ENCODE measurements at regions not wholly inside any gene's neighbourhood (a gene's known extent, or its start where the extent isn't known, plus 50 kb on each side); places are given as distances from the start of the nearest gene placed in this dataset.

DNA sequence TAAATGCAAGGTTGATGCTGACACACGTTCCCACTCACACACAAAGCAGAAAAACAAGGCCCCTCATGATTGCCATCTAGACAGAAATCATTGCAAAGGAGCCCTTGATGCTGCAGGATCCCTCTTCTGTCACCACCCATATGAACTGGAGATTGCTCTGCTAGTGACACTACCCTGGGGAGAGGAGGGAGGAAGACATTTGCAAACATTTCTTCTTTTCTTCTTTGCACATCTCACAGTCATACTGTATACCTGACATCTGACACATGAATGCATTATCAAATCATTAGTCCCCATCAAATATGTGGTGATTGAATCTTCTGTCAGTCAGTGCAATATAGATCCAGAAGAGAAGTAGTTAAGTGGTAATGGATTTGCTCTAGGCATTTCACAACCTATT, 208.5 kb upstream of the E2F7 start:
- ATAC-seq (no peak), DNase-seq (no peak)
- intact Hi-C loops (cut with DNase I), result no loop called here

DNA sequence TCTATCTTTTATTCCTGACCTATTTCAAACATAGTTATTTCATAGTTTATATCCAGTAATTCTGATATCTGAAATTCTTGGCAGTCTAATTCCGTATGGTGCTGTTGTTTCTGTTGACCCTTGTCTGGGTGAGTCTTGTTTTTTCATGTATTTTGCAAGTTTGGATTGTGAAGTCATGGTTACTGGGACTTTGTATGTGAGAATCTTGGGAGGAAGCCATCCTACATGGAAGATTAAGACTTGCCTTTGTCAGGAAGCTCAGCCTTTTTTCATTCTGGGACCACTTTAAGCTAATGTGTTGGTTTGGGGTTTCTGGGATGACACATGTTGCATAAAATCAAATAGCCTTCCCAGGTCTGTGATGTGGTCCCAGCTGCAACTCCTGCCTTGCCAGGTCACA, 191.6 kb upstream of the E2F7 start:
- DNase-seq, result no peak
- intact Hi-C loops (cut with DNase I), result no loop called here
- ATAC-seq, result peak; percentile 56 to 71

DNA sequence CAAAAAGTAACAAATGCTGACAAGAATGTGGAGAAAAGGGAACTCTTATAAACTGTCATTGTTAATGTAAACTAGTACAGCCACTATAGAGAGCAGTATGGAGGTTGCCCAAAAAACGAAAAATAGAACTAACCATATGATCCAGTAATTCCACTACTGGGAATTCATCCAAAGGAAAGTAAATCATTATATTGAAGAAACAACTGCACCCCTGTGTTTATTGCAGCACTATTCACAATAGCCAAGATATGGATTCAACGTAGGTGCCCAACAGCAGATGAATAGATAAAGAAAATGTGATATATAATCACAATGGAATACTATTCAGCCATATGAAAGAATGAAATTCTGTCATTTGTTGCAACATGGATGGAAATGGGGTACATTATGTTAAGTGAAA, 188.0 kb upstream of the E2F7 start:
- DNase-seq (no peak), ATAC-seq (no peak)
- intact Hi-C loops (cut with DNase I), result no loop called here

DNA sequence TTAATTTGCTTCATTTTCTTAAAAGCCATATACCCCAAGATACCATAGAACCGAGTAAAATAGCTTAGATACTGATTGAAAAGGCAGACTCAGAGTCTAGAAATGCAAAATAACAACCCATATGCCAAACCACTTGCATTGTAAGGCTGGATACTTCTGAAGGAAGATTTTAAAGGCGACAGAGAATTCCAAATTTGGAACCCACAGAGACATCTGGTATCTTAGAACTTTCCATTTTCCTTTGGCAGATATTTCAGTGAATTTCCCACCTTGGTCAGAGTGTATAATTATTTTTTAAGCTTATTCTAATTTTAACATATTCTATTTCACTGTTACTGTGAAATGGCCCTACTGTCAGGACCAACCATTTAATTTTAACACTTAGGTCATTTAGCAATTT, 186.4 kb upstream of the E2F7 start:
- intact Hi-C loops (cut with DNase I), result no loop called here
- DNase-seq, result no peak
- ATAC-seq, result no peak

DNA sequence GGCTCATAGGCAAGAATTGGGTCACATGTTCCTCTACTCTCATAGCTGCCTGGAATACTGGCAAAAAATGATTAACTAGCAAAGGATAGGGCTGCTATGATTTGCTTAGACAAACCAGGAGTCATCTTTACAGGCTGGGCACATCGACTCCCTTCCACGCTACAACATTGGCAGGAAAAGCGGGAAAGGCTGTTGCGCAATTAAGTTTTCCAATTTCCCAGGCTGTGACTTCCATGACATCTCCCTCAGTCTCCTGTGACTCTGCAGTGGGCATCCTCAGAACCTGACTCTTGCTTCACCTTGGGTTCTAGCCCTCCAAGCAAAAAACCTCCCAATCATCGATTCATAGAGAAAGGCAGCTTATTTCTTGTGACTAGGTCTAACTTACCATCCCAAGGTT, 184.5 kb upstream of the E2F7 start:
- intact Hi-C loops (cut with DNase I), result no loop called here
- ATAC-seq, result no peak
- no peak for DNase-seq

DNA sequence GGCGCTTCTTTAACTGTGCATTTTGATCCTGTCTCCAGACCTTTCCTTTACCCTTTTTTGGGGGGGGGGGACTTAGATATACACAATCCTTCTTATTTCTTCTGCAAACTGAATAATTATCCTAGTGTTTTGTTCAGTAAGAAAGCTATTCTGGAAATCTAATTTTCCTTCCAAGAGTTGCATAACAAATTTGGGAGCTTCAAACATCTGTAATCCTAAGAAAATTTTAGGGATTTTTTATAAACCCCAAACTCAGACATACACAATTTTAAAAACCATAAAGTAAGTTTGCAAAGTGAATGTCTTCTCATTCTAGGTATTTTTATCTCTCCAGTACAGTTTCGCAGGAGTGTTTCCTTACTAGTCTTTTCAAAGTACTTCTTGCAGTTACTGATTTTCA, 182.7 kb upstream of the E2F7 start:
- ATAC-seq, result no peak
- intact Hi-C loops (cut with DNase I), result no loop called here
- DNase-seq, result no peak

DNA sequence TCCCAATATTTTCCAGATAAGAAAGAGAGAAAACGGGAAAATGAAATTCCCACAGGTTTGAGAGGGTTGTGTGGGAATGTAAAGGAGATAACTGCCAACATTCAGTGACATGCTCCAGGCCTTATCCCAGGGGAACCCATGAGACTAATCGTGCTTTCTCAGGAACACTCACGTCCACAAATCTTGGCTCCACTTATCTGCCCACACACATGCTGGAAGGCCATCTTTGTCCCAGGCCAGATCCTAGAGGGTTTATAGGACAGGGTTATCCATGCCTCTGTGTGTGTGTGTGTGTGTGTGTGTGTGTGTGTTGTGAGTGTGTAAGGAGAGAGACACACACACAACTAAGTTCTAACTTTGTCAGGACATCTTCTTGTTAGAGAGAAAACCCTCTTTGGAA, 182.2 kb upstream of the E2F7 start:
- no peak for ATAC-seq
- intact Hi-C loops (cut with DNase I), result no loop called here
- DNase-seq, result no peak

DNA sequence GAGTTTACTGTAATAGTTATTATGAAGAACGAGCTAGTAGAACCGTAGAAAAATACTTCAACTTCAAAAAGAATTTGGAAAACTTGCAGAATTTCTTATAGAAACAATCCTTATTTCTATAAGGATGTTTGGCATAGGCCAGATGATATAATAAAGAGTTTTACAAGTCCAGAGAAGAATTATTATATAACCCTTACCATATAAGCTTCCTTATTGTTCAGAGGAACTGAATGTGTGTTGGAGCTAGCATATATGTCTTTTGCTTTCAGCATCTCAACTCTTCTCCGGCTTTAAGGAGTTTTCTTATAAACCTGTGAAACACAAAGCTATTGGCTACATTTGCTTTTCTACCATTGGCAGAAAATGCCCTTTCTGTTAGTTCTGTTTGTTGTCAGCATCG, 178.0 kb upstream of the E2F7 start:
- ATAC-seq, result no peak
- intact Hi-C loops (cut with DNase I), result no loop called here
- DNase-seq, result no peak

DNA sequence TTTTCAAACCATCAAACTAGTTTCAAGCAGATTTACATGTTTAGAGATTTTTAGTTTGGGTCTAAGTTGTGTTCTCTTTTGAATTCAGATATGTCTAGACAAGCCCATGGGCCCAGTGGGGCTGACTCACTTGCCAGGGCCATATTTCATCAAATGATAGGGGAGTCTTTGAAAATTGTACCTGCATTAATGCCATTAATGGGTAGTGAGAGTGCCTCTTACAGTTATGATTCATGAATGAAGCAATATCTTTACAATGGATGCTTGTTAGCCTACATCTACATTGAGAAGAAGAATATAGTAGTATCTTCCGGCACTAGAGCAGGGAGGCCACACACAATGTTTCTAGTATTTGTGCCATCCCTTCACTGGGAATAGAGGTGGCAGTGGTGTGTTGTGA, 174.2 kb upstream of the E2F7 start:
- DNase-seq (no peak), ATAC-seq (no peak)
- intact Hi-C loops (cut with DNase I), result no loop called here

DNA sequence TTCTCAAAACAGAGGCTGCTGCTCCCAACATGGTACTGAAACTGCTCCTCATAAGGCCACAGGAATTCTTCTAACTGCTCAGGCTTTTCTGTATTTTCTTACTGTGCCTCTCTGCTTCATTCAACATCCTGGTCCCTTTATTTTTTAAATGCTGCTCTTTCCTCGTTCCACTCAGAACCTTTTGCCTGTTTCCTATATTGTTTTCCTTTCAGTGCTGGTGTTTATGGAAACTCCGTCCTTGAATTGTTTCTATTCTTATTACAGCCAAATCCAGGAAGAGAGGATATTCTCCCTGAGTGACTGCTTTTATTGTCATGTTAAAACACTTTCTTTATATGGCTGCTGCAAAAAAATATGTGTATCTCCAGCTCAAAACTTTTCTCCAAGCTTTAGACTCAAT, 173.0 kb upstream of the E2F7 start:
- ATAC-seq, result no peak
- intact Hi-C loops (cut with DNase I), result no loop called here
- DNase-seq, result no peak

DNA sequence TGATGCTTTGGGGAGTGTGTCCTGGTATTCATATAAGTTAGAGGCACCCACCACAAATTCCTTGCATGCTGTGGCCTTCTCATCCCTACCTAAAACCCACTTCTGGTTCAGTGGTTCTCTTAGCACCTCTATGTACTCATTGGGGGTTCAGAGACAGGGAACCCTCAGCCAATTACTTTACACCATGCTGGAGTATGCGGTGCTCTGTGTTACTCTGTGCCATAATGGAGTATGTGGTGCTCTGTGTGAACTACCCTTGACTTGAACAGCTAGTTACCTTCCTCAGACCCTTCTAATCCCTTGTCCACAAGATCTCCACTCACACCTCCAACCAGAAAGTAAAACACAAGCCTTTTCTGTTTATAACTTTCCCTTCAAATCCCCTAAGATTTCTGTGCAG, 172.5 kb upstream of the E2F7 start:
- DNase-seq, result no peak
- no peak for ATAC-seq
- intact Hi-C loops (cut with DNase I), result no loop called here

DNA sequence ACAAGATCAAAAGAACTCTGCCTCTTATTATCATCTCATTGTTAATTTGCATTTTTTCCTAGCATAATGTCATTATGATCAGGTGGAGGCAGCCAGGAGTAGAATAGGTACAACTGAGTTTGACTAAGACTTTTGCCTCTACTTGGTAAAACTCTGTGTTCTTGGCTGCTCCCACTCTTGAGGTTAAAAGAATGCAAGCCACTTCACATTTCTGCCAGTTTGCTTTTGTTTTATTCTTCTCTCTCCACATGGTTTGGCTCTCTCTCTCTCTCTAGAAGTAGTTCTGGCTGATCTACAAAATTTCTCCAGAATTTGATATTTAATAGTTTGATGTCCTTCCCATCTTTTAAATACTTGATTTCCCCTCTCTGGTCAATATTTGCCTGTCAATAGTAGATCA, 170.7 kb upstream of the E2F7 start:
- DNase-seq, result no peak
- intact Hi-C loops (cut with DNase I), result no loop called here
- no peak for ATAC-seq

DNA sequence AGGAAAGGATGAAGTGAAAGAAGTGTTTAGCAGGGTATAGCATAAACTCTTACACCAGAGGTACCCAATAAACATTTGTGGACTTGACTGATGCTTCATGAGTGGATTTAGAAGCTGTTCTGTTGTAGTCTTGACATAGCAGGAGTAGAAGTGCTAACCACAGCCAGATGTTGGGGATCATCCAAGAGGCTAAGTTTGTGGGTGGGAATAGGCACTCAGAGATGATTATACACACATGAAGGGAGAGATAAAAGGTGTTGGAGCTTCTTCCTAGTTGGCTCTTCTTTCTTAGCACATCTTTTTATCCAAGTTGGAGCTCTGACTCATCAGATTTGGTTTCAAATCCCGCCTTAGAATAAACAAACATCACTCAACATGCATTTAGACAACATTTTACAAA, 166.7 kb upstream of the E2F7 start:
- ATAC-seq (peak; percentile 23 to 87), DNase-seq (no peak)
- intact Hi-C loops (cut with DNase I), result no loop called here

DNA sequence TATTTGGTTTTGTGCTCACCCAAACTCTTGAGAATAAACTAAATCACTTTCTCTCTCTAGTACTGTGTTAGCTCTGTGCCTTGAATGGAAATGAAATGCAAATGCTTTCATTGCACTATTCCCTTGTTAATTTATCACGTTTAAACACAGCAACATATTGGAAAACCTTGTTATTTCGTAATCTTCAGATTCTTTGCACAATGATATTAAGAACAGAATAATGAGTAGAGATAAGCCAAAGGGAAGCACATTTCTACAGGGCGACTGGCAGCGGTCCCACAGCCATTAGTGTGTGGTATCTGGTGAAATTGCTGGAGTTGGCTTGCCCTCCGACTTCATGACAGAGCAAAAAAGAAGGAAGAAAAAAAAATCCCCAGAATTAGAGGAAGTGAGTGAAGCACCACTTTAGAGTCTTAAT, 166.1 kb upstream of the E2F7 start:
- DNase-seq, result peak; percentile 86
- peak; percentile 90 to 92 for ATAC-seq
- intact Hi-C loops (cut with DNase I), result no loop called here

DNA sequence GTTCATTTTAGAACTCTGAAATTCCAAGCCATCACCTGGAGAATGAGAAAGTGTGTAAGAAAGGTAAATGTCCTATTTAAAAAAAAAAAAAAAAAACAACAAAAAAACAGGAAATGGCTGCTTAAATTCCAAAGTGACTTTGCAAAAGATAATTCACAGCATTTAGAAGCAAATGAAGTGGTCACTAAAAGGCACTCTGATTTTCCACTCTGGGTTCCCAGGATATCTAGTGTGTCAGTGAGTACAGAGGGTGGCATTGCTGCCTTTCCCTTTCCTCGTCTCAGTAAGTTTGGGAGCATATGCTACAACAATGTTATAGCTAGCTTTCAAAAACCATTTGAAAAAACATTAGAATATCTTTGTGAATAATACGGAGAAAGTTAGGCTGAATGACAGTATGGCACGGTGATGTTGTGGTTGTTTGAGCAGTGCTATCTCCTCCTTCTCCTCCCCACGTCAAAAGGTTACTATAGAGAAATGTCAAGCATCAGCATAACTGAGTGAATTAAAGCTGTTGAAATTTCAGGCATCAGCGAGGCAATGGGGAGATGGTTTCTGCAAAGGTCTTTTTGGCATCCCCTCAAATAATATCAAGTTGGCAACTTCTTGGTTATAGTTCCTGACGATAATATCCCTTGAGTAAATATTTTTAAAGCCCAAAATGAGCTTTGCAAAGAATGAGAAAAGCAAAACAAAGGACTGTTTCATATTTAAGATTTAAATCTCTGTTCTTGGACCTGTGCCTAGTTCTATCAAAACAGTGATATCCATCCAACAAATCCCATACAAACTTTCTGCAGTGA, 164.5 kb upstream of the E2F7 start:
- no peak for DNase-seq
- intact Hi-C loops (cut with DNase I), result no loop called here
- peak in 1 of 2 donors; percentile 64 for ATAC-seq

DNA sequence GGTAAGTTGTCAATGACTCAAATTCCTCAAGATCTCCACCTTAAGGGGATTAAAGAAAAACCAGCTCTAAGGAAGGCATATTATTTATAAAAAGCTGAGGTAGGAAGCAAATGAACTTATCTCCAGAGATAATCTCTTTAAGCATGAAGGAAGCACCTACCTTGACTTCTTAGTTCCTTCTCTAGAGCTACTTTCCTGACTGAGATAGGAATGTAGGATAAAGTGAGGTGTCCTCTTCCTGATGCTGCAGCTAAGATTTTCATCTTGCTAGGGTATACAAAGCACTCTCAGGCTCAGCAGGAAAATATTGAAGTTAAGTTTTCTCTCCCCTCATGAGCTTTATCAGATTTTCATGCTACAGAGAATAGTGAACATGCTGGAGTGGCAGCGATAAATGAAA, 163.0 kb upstream of the E2F7 start:
- ATAC-seq (no peak), DNase-seq (no peak)
- intact Hi-C loops (cut with DNase I), result no loop called here

DNA sequence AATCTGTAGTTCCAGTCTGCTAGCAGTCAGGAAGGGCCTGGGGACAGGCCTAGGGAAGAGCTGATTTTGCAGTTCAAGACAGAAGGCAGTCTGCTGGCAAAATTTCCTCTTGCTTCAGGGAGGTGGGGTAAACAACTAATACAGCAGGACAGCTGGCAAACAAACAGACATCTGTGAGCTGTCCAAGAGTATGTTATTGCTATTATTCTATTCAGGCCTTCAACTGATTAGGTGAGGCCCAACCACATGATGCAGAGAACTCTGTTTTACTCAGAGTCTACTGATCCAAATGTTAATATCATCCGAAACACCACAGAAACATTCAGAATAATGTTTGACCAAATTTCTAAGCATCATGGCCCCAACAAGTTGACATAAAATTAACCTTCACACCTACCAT, 161.0 kb upstream of the E2F7 start:
- intact Hi-C loops (cut with DNase I), result no loop called here
- ATAC-seq (no peak), DNase-seq (no peak)

DNA sequence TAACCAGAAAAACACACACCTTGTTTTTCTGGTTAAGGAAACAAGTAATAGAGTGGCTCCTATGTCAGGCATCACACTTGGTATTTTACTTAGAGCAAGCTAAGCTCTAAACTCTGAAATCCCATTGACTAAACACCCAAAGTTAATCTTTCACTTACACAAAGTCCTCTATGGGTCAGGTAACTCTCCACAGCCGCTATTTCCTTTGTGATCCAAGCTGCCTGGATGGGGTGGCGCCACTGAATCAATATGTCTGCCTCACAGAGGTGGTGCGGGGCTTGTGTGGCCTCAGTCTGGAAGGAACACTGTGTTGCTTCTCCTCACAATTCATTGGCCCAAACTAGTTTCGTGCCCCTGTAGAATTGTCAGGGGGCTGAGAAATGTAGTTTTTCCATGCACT, 160.0 kb upstream of the E2F7 start:
- intact Hi-C loops (cut with DNase I), result no loop called here
- DNase-seq (no peak), ATAC-seq (no peak)

DNA sequence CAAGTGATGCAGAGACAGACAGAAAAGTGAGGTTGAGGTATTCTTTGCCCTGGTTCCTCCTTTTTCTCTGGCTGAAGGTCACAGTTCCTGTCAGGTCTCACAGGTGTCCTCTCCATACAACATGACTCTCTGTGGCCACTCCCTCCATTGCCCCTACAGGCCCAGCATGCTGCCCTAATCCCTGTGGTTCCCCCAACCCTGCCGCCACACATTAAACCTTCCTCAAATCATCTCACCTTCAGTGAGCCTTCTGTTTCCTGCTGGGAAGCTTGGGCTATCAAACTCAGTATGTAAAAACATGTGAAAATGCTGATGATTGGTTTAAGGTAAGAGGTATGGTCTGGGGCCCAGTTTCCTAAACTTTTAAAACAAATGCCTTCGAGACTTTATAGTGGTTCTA, 159.0 kb upstream of the E2F7 start:
- ATAC-seq, result no peak
- intact Hi-C loops (cut with DNase I), result no loop called here
- no peak for DNase-seq

DNA sequence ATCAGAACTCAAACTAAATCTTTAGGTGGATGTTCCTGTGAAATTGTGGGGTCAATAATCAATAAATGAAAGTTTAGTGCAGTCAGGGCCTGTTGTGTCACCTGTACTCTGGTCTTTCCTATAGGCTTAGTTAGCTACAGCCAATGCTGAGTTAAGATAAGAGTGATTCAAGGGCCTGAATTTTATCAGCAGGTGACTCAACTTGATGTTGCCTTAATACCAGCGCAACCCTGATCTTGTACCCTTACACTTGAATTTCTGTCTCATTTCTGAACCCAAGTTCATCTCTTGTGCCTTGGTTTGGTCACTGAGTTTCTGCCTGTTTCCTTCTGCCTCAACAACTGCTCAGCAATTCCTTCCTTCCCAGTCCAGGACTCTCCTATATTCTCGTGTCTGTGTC, 157.0 kb upstream of the E2F7 start:
- intact Hi-C loops (cut with DNase I), result no loop called here
- no peak for ATAC-seq

DNA sequence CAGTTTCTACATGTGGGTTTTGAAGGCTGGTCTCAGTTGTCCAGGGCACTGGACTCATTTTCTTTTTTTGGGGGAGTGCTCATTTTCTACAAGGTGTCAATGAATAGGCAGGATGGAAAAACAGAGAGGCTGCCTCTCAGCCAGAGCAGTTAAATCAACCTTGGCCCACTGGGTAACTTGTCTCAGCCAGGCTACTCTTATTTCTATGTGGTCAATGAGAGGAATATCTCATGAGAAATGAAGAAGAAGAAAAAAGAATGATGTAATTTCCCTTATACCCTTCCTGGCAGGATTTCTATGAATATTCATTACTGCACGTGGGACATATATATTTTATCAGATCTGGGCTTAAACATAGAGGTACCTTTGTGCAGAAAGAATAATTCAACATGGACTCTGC, 155.2 kb upstream of the E2F7 start:
- DNase-seq (no peak), ATAC-seq (no peak)
- intact Hi-C loops (cut with DNase I), result no loop called here

More for the DNA sequence above, 157.0 kb upstream of the E2F7 start:
- no peak for DNase-seq

DNA sequence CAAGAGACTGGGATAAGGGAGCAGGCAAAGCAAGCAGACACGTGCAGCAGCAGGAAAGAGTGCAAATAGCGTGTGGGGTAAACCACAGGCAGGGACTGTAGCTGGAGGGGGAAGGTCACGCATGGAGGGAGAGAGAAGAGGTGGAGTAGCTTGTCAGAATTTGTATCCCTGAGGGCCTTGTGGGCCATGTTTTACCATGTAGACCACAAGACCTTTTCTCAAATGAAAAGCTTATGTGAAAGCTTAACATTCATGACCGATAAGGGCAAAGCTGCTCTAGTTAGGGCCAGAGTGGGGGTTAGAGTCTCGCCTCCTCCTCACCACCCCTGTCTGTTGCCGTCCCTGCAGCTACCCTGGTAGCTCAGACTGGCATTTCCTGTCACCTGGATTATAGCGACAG, 152.9 kb upstream of the E2F7 start:
- intact Hi-C loops (cut with DNase I), result no loop called here
- DNase-seq (no peak), ATAC-seq (no peak)

All from left cardiac atrium (tissue), 4 donors.